IMR-90 (cell line): ENCODE measurements at regions not wholly inside any gene's neighbourhood (a gene's known extent, or its start where the extent isn't known, plus 50 kb on each side); places are given as distances from the start of the nearest gene placed in this dataset.

Experiments used
- ATAC-seq: fragments of 200-7000 bp; cut with Tn5 transposase; 2 replicates; pipeline ENCODE4 v1.9.1; 2020; ENCODE audit warnings: low read depth, mild to moderate bottlenecking, moderate library complexity
- BruUV-seq: library from RNA; stranded (reverse); fragments of 400-500 nt; replicated peaks from 2 replicates; lab custom pipeline; 2021; lab: Mats Ljungman, UMichigan
- CTCF ChIA-PET: fragments of 300-600 bp; formaldehyde crosslinking; extraction: SDS; loops from one replicate; lab custom pipeline; 2021; ENCODE audit warnings: antibody characterized with exemption; lab: Yijun Ruan, JAX
- POLR2A ChIA-PET: fragments of 300-600 bp; sonication (Branson Sonifier 250); formaldehyde crosslinking; loops from one replicate; lab custom pipeline; 2022; ENCODE audit warnings: antibody characterized with exemption; ENCODE audit not compliant: unreplicated experiment; lab: Charles Lee
- DNase-seq: peaks from one replicate; pipeline ENCODE4 v3.0.0; 2013
- H2AFZ ChIP-seq: replicated peaks from 2 replicates; pipeline ENCODE3; 2013; ENCODE audit warnings: low read length, mild to moderate bottlenecking; ENCODE audit not compliant: poor library complexity
- H2AK5ac ChIP-seq: 2 replicates; pipeline ENCODE4 v1.6.1; 2013; ENCODE audit warnings: low read depth, low read length, inconsistent platforms
- H2AK9ac ChIP-seq: replicated peaks from 2 replicates; pipeline ENCODE3; 2013; ENCODE audit warnings: mild to moderate bottlenecking, low read depth, low read length, moderate library complexity; ENCODE audit not compliant: poor library complexity
- H2BK120ac ChIP-seq: 2 replicates; pipeline ENCODE4 v1.6.1; 2013; ENCODE audit warnings: low read depth, low read length, inconsistent platforms
- H2BK15ac ChIP-seq: 3 replicates; pipeline ENCODE4 v1.6.1; 2013; ENCODE audit warnings: low read depth, low read length, inconsistent platforms
- H2BK20ac ChIP-seq: 2 replicates; pipeline ENCODE4 v1.6.1; 2013; ENCODE audit warnings: low read depth, mild to moderate bottlenecking, inconsistent platforms, low read length, moderate library complexity
- H2BK5ac ChIP-seq: 2 replicates; pipeline ENCODE4 v1.6.1; 2013; ENCODE audit warnings: mild to moderate bottlenecking, low read depth, low read length, inconsistent platforms; ENCODE audit not compliant: poor library complexity, severe bottlenecking
- H3K14ac ChIP-seq: replicated peaks from 2 replicates; pipeline ENCODE4 v1.6.1; 2013; ENCODE audit warnings: low read depth, low read length, inconsistent platforms
- H3K18ac ChIP-seq: 2 replicates; pipeline ENCODE4 v1.6.1; 2013; ENCODE audit warnings: low read depth, low read length, control low read depth
- H3K23ac ChIP-seq: 2 replicates; pipeline ENCODE4 v1.6.1; 2013; ENCODE audit warnings: low read depth, low read length, inconsistent platforms
- H3K27ac ChIP-seq: 2 replicates; pipeline ENCODE4 v1.5.1; 2013; ENCODE audit warnings: mild to moderate bottlenecking, control low read depth, low read length; ENCODE audit not compliant: insufficient read depth
- H3K27me3 ChIP-seq: 2 replicates; pipeline ENCODE4 v1.6.1; 2013; ENCODE audit warnings: low read length; ENCODE audit not compliant: control insufficient read depth, insufficient read depth
- H3K36me3 ChIP-seq: 2 replicates; pipeline ENCODE4 v1.6.1; 2013; ENCODE audit warnings: low read length, mixed read lengths; ENCODE audit not compliant: control insufficient read depth, insufficient read depth
- H3K4ac ChIP-seq: 2 replicates; pipeline ENCODE4 v1.6.1; 2013; ENCODE audit warnings: low read depth, low read length, inconsistent platforms
- H3K4me1 ChIP-seq: 2 replicates; pipeline ENCODE4 v1.6.1; 2013; ENCODE audit warnings: low read length, mixed read lengths; ENCODE audit not compliant: control insufficient read depth, insufficient read depth
- H3K4me2 ChIP-seq: 2 replicates; pipeline ENCODE4 v1.6.1; 2013; ENCODE audit warnings: low read depth, mild to moderate bottlenecking, control low read depth, low read length, moderate library complexity
- H3K4me3 ChIP-seq: 2 replicates; pipeline ENCODE4 v1.5.1; 2013; ENCODE audit warnings: low read depth, mild to moderate bottlenecking, control low read depth, low read length, moderate library complexity; ENCODE audit not compliant: insufficient read depth
- H3K56ac ChIP-seq: 2 replicates; pipeline ENCODE4 v1.6.1; 2013; ENCODE audit warnings: low read length, inconsistent platforms; ENCODE audit not compliant: insufficient read depth; ENCODE audit errors: extremely low read depth
- H3K79me1 ChIP-seq, 2 experiments: 2 replicates each; pipeline ENCODE4 v1.6.1; 2013; ENCODE audit warnings: low read length in 2 of 2, inconsistent platforms in 1 of 2, low read depth in 1 of 2
- H3K9ac ChIP-seq: 2 replicates; pipeline ENCODE4 v1.6.1; 2013; ENCODE audit warnings: low read depth, low read length, control low read depth
- H3K9me1 ChIP-seq: 2 replicates; pipeline ENCODE4 v1.6.1; 2013; ENCODE audit warnings: low read length, inconsistent platforms; ENCODE audit not compliant: insufficient read depth
- H3K9me3 ChIP-seq: 2 replicates; pipeline ENCODE4 v1.6.1; 2013; ENCODE audit warnings: low read length; ENCODE audit not compliant: control insufficient read depth, insufficient read depth
- H4K20me1 ChIP-seq: 2 replicates; pipeline ENCODE4 v1.6.1; 2013; ENCODE audit warnings: low read length, inconsistent platforms; ENCODE audit not compliant: insufficient read depth
- H4K5ac ChIP-seq: 2 replicates; pipeline ENCODE4 v1.6.1; 2013; ENCODE audit warnings: mild to moderate bottlenecking, low read depth, low read length, control low read depth
- H4K8ac ChIP-seq, 2 experiments: 2 replicates each; pipeline ENCODE4 v1.6.1; 2013; ENCODE audit warnings: low read depth in 2 of 2, low read length in 2 of 2, control low read depth in 1 of 2, inconsistent platforms in 1 of 2
- H4K91ac ChIP-seq: 2 replicates; pipeline ENCODE4 v1.6.1; 2013; ENCODE audit warnings: low read depth, low read length, inconsistent platforms; ENCODE audit not compliant: insufficient read depth
- CEBPB ChIP-seq: IDR thresholded peaks from 2 replicates; pipeline ENCODE4 v1.6.1; 2012; ENCODE audit warnings: low read depth, low read length, improper control_type of control experiment
- CHD1 ChIP-seq: IDR thresholded peaks from 2 replicates; pipeline ENCODE4 v1.6.1; 2012; ENCODE audit warnings: low read depth, low read length, improper control_type of control experiment
- MAFK ChIP-seq: IDR thresholded peaks from 2 replicates; pipeline ENCODE4 v1.6.1; 2012; ENCODE audit warnings: low read depth, low read length, improper control_type of control experiment
- MAZ ChIP-seq: IDR thresholded peaks from 2 replicates; pipeline ENCODE4 v1.6.1; 2012; ENCODE audit warnings: low read depth, mild to moderate bottlenecking, low read length, improper control_type of control experiment, moderate library complexity, borderline replicate concordance
- MXI1 ChIP-seq: IDR thresholded peaks from 2 replicates; pipeline ENCODE4 v1.6.1; 2012; ENCODE audit warnings: low read depth, mild to moderate bottlenecking, low read length, moderate library complexity, borderline replicate concordance
- POLR2A ChIP-seq: IDR thresholded peaks from 2 replicates; pipeline ENCODE4 v1.6.1; 2012; ENCODE audit warnings: mild to moderate bottlenecking, low read depth, low read length
- RAD21 ChIP-seq: IDR thresholded peaks from 2 replicates; pipeline ENCODE4 v1.6.1; 2012; ENCODE audit warnings: low read length, improper control_type of control experiment
- RCOR1 ChIP-seq: IDR thresholded peaks from 2 replicates; pipeline ENCODE4 v1.6.1; 2012; ENCODE audit warnings: mild to moderate bottlenecking, low read length, improper control_type of control experiment; ENCODE audit not compliant: insufficient replicate concordance
- RFX5 ChIP-seq: IDR thresholded peaks from 2 replicates; pipeline ENCODE4 v1.8.0; 2012; ENCODE audit warnings: low read depth, mild to moderate bottlenecking, low read length, moderate library complexity
- WGBS, 2 experiments: methylation state at CpG; one replicate each; pipeline versions ENCODE4 v1.1.5 to v1.1.7; 2013; ENCODE audit warnings: missing lambda C conversion rate in 2 of 2; ENCODE audit not compliant: insufficient read length in 1 of 2; ENCODE audit errors: extremely low coverage in 2 of 2; 5-methylcytosine and 5-hydroxymethylcytosine counted together
- dilution Hi-C: fragments of 300-500 bp; cut with HindIII; formaldehyde crosslinking; loops from one replicate; pipeline ENCODE4 v1.14.3; 2018; ENCODE audit warnings: low sequenced_read_pairs; ENCODE audit not compliant: unreplicated experiment
- in situ Hi-C: fragments of 300-500 bp; cut with MboI; formaldehyde crosslinking; loops from 3 replicates; pipeline ENCODE4 v1.14.3; 2019; ENCODE audit warnings: low sequenced_read_pairs, inconsistent platforms, mixed read lengths
- intact Hi-C: fragments of 100-400 bp; cut with micrococcal nuclease; formaldehyde crosslinking; loops from 2 replicates; pipeline ENCODE4 v1.10.0; 2022
- TF ChIP-seq, protein P1 (sequence below): conservative IDR thresholded peaks from 2 replicates; pipeline ENCODE4 v1.5.1; 2012; ENCODE audit warnings: mild to moderate bottlenecking, low read depth, low read length, improper control_type of control experiment
- TF ChIP-seq, protein P2 (sequence below): fragments of 150-350 bp; IDR thresholded peaks from 2 replicates; pipeline ENCODE4 v1.6.1; 2016; ENCODE audit warnings: low read depth, mild to moderate bottlenecking, low read length, moderate library complexity, borderline replicate concordance

- no peaks in the 10 kb centered on the region for H3K4me1 ChIP-seq
- intact Hi-C loops: no loop called here
- H3K4me3 ChIP-seq: no peak overlapping the region
- in situ Hi-C loops: no loop called here
- peaks cover 58% of the 10 kb centered on the region for H3K27me3 ChIP-seq
- H3K18ac ChIP-seq: no peak overlapping the region
- H3K36me3 ChIP-seq: no peaks in the 10 kb centered on the region
- BruUV-seq: no TSS peak
- no peaks in the 10 kb centered on the region for H4K20me1 ChIP-seq
- H2AFZ ChIP-seq: no peak overlapping the region
- ATAC-seq: no peak
- H3K9me1 ChIP-seq: no peaks in the 10 kb centered on the region
- H3K9me3 ChIP-seq: no peaks in the 10 kb centered on the region
- H3K4ac ChIP-seq: no peak overlapping the region
- CTCF ChIA-PET: no interaction called here
- no peak overlapping the region for H4K91ac ChIP-seq
- H3K23ac ChIP-seq: no peak overlapping the region
- H3K27ac ChIP-seq: no peak overlapping the region
- H2AK9ac ChIP-seq: no peak overlapping the region
- no peak overlapping the region for H4K8ac ChIP-seq
- no peak overlapping the region for H2BK20ac ChIP-seq
- H3K4me2 ChIP-seq: no peak overlapping the region
- no peaks in the 10 kb centered on the region for H3K79me1 ChIP-seq
- no peak overlapping the region for H2BK15ac ChIP-seq
- H3K14ac ChIP-seq: no peak overlapping the region
- no peak overlapping the region for H2AK5ac ChIP-seq
- WGBS, 2 experiments: 91% methylated on average over 5 of the region's 9 CpGs; no CpG with 5 or more reads in 1 of the 2 experiments
- H3K56ac ChIP-seq: no peak overlapping the region
- POLR2A ChIA-PET: no interaction called here
- no peak for DNase-seq
- dilution Hi-C loops: no loop called here
- no peak overlapping the region for H2BK5ac ChIP-seq
- H2BK120ac ChIP-seq: no peak overlapping the region
- no peak overlapping the region for H3K9ac ChIP-seq
- no peak overlapping the region for H4K5ac ChIP-seq
- TF ChIP-seq CEBPB: no peak
- TF ChIP-seq MAFK: no peak
- TF ChIP-seq, protein P1, sequence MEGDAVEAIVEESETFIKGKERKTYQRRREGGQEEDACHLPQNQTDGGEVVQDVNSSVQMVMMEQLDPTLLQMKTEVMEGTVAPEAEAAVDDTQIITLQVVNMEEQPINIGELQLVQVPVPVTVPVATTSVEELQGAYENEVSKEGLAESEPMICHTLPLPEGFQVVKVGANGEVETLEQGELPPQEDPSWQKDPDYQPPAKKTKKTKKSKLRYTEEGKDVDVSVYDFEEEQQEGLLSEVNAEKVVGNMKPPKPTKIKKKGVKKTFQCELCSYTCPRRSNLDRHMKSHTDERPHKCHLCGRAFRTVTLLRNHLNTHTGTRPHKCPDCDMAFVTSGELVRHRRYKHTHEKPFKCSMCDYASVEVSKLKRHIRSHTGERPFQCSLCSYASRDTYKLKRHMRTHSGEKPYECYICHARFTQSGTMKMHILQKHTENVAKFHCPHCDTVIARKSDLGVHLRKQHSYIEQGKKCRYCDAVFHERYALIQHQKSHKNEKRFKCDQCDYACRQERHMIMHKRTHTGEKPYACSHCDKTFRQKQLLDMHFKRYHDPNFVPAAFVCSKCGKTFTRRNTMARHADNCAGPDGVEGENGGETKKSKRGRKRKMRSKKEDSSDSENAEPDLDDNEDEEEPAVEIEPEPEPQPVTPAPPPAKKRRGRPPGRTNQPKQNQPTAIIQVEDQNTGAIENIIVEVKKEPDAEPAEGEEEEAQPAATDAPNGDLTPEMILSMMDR: no peak
- TF ChIP-seq CHD1: no peak
- no peak for TF ChIP-seq MXI1
- TF ChIP-seq, protein P2, sequence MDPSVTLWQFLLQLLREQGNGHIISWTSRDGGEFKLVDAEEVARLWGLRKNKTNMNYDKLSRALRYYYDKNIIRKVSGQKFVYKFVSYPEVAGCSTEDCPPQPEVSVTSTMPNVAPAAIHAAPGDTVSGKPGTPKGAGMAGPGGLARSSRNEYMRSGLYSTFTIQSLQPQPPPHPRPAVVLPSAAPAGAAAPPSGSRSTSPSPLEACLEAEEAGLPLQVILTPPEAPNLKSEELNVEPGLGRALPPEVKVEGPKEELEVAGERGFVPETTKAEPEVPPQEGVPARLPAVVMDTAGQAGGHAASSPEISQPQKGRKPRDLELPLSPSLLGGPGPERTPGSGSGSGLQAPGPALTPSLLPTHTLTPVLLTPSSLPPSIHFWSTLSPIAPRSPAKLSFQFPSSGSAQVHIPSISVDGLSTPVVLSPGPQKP: no peak
- TF ChIP-seq RCOR1: no peak
- no peak for TF ChIP-seq POLR2A
- no peak for TF ChIP-seq RAD21
- TF ChIP-seq MAZ: no peak
- TF ChIP-seq RFX5: no peak
These were observed 158.6 kb upstream of the ALDH1B1 start for GRCh38 chr9:38233796-38234355.
